A549 (cell line): ENCODE measurements at regions not wholly inside any gene's neighbourhood (a gene's known extent, or its start where the extent isn't known, plus 50 kb on each side); places are given as distances from the start of the nearest gene placed in this dataset.
"Not testable (repeated sequence)": the region's sequence is repeated elsewhere in the genome, so short reads cannot be mapped to it uniquely, and the experiment has no call there.

Experiments used
- ATAC-seq, 2 experiments: fragments of 200-7000 bp in 1 of 2; fragments of >200 bp in 1 of 2; cut with Nextera tagmentation in 1 of 2; cut with Tn5 transposase in 1 of 2; 3 replicates each; pipeline versions ENCODE4 v1.8.0 to v1.9.1; 2018 to 2020; ENCODE audit warnings: mild to moderate bottlenecking in 1 of 2, moderate library complexity in 1 of 2
- CTCF ChIA-PET: fragments of 300-600 bp; sonication (Branson Sonifier 250); formaldehyde crosslinking; extraction: SDS; loops from one replicate; lab custom pipeline; 2021; ENCODE audit warnings: antibody characterized with exemption, inconsistent platforms; lab: Yijun Ruan, JAX
- POLR2A ChIA-PET: fragments of 350-600 bp; formaldehyde crosslinking; extraction: SDS; loops from one replicate; lab custom pipeline; 2021; ENCODE audit warnings: antibody characterized with exemption, inconsistent platforms; lab: Yijun Ruan, JAX
- DNase-seq, 2 experiments: peaks; one replicate each; pipeline versions ENCODE4 v3.0.0 to v3.0.0-alpha.2; 2011 to 2016; ENCODE audit warnings: low read depth in 1 of 2, low spot score in 1 of 2
- FAIRE-seq: peaks from 2 replicates; lab custom pipeline; 2011; peaks lifted over from hg19 to GRCh38; lab: Jason Lieb, UNC
- H3K27ac ChIP-seq, 2 experiments: fragments of >200 bp; sonication (Bioruptor Twin); formaldehyde crosslinking; 3 replicates each; pipeline ENCODE4 v1.5.1; 2016 to 2017
- H3K4me1 ChIP-seq: fragments of >200 bp; sonication (Bioruptor Twin); formaldehyde crosslinking; 3 replicates; pipeline ENCODE4 v1.6.1; 2016
- H3K4me2 ChIP-seq: fragments of >200 bp; sonication (Bioruptor Twin); formaldehyde crosslinking; 3 replicates; pipeline ENCODE4 v1.6.1; 2016
- H3K4me3 ChIP-seq: fragments of >200 bp; sonication (Bioruptor Twin); formaldehyde crosslinking; 3 replicates; pipeline ENCODE4 v1.5.1; 2016
- H3K9me3 ChIP-seq: fragments of >200 bp; sonication (Bioruptor Twin); formaldehyde crosslinking; 3 replicates; pipeline ENCODE4 v1.6.1; 2016
- BHLHE40 ChIP-seq: IDR thresholded peaks from 2 replicates; pipeline ENCODE4 v1.6.1; 2012; ENCODE audit warnings: low read depth, low read length, inconsistent platforms
- CEBPB ChIP-seq, 2 experiments: fragments of >200 bp in 1 of 2; sonication (Bioruptor Twin) in 1 of 2; formaldehyde crosslinking in 1 of 2; IDR thresholded peaks; 2 replicates each; pipeline ENCODE4 v1.6.1; 2012 to 2016
- CHD2 ChIP-seq: fragments of 150-350 bp; IDR thresholded peaks from 2 replicates; pipeline ENCODE4 v1.6.1; 2014; ENCODE audit warnings: low read length; ENCODE audit not compliant: partially characterized antibody
- EHF ChIP-seq: fragments of 250-450 bp; sonication (Bioruptor Pico); IDR thresholded peaks from 2 replicates; pipeline ENCODE4 v1.5.0; 2020; ENCODE audit warnings: mild to moderate bottlenecking
- FOSL2 ChIP-seq, 2 experiments: fragments of 450-650 bp in 1 of 2; fragments of >200 bp in 1 of 2; sonication (Bioruptor Twin) in 1 of 2; formaldehyde crosslinking; IDR thresholded peaks; 2 replicates each; pipeline versions ENCODE4 v1.5.0 to v1.6.1; 2016 to 2020; ENCODE audit warnings: mild to moderate bottlenecking in 1 of 2, moderate library complexity in 1 of 2
- HDAC2 ChIP-seq: fragments of 200-600 bp; sonication (generic); IDR thresholded peaks from 2 replicates; pipeline ENCODE4 v1.6.1; 2016
- HOXB5 ChIP-seq: fragments of 250-450 bp; sonication (Bioruptor Pico); IDR thresholded peaks from 2 replicates; pipeline ENCODE4 v1.5.0; 2020; ENCODE audit warnings: mild to moderate bottlenecking, moderate library complexity
- MAFK ChIP-seq: fragments of 450-650 bp; IDR thresholded peaks from 2 replicates; pipeline ENCODE4 v1.6.1; 2014; ENCODE audit not compliant: partially characterized antibody
- MAZ ChIP-seq: fragments of 150-350 bp; IDR thresholded peaks from 2 replicates; pipeline ENCODE4 v1.6.1; 2014; ENCODE audit warnings: antibody characterized with exemption, low read depth, low read length, borderline replicate concordance
- MYC ChIP-seq: IDR thresholded peaks from 2 replicates; pipeline ENCODE4 v1.6.1; 2012; ENCODE audit warnings: mild to moderate bottlenecking, inconsistent platforms, low read length, improper control_type of control experiment, borderline replicate concordance
- POLR2AphosphoS2 ChIP-seq: conservative IDR thresholded peaks from 2 replicates; pipeline ENCODE4 v1.6.1; 2012; ENCODE audit warnings: low read length, improper control_type of control experiment, inconsistent platforms
- RARB ChIP-seq: fragments of 250-450 bp; sonication (Bioruptor Pico); IDR thresholded peaks from 2 replicates; pipeline ENCODE4 v1.8.0; 2021; ENCODE audit warnings: mild to moderate bottlenecking, moderate library complexity
- REST ChIP-seq: fragments of 200-600 bp; sonication (generic); IDR thresholded peaks from 2 replicates; pipeline ENCODE4 v1.6.1; 2016; ENCODE audit warnings: antibody characterized with exemption, mild to moderate bottlenecking, moderate library complexity
- RFX5 ChIP-seq: fragments of 450-650 bp; IDR thresholded peaks from 2 replicates; pipeline ENCODE4 v1.7.1; 2014; ENCODE audit warnings: antibody characterized with exemption, mild to moderate bottlenecking, moderate library complexity
- RNF2 ChIP-seq: fragments of 200-600 bp; sonication (generic); IDR thresholded peaks from 2 replicates; pipeline ENCODE4 v1.6.1; 2016; ENCODE audit warnings: low read depth, mild to moderate bottlenecking, antibody characterized with exemption, moderate library complexity, borderline replicate concordance
- USF2 ChIP-seq: fragments of 450-650 bp; IDR thresholded peaks from 2 replicates; pipeline ENCODE4 v1.6.1; 2014; ENCODE audit warnings: antibody characterized with exemption
- ZFP36 ChIP-seq: fragments of 450-650 bp; IDR thresholded peaks from 2 replicates; pipeline ENCODE4 v1.6.1; 2014; ENCODE audit warnings: borderline replicate concordance; ENCODE audit not compliant: partially characterized antibody
- ZNF302 ChIP-seq: fragments of 250-450 bp; sonication (Bioruptor Pico); IDR thresholded peaks from 2 replicates; pipeline ENCODE4 v1.9.0; 2021; ENCODE audit warnings: inconsistent platforms, mild to moderate bottlenecking, moderate library complexity
- WGBS: methylation state at CpG from one replicate; pipeline ENCODE4 v1.1.6; 2017; ENCODE audit errors: missing lambda C conversion rate; 5-methylcytosine and 5-hydroxymethylcytosine counted together
- TF ChIP-seq, protein P1 (sequence below): IDR thresholded peaks from 2 replicates; pipeline ENCODE4 v1.6.1; 2012

DNA sequence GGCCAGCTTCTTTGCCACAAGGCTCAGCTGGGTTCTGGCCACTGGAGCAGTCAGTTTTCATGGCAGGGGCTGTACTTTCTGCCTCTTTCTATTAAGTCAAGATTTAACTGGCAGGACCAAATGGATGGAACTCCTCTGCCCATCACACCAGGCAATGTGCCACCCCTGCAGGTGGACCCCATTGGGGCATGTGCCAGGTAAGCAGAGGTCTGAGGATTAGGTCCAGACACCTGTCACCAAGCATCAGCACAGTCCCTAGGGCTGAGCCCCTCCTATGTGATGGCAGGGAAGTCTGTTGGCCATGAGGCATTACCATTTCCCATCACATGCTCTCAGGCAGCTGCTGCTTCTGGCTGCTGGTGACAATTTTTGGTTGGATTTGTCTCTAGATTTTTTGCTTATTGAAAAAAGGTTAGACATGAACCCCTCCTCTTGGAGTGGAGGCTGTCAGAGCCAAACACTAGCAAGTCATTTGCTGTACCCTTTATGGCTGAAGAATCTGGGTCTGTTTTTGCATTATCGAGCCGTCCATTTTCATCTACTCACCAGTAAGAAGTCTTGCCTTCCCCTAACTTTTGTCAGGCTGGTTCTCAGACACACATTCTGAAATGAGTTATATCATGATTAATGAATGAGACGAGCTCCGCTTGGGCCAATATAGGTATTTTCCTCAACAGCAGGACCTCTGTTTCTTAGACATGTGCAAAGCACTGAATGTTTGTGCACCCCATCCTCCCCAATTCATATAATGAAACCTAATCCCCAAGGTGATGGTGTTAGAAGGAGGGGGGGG lies 328.0 kb downstream of the TSN start (continued):
- TF ChIP-seq RARB (no peak), BHLHE40 (no peak), CHD2 (no peak), ZNF302 (CRISPR knock-in tag) (no peak), RFX5 (no peak), FOSL2 (IDR thresholded peaks at IDR 0.05) (no peak), FOSL2 (CRISPR knock-in tag; IDR thresholded peaks at IDR 0.05) (no peak), HOXB5 (CRISPR knock-in tag) (no peak), CEBPB (IDR thresholded peaks at IDR 0.05) (no peak)

GRCh38 chr2:122085672-122086071 lies 330.2 kb downstream of the TSN start:
- POLR2A ChIA-PET, H3K4me2 ChIP-seq, DNase-seq, H3K4me3 ChIP-seq, H3K4me1 ChIP-seq, ATAC-seq, H3K27ac ChIP-seq, CTCF ChIA-PET, FAIRE-seq, H3K9me3 ChIP-seq: not testable (repeated sequence)

DNA sequence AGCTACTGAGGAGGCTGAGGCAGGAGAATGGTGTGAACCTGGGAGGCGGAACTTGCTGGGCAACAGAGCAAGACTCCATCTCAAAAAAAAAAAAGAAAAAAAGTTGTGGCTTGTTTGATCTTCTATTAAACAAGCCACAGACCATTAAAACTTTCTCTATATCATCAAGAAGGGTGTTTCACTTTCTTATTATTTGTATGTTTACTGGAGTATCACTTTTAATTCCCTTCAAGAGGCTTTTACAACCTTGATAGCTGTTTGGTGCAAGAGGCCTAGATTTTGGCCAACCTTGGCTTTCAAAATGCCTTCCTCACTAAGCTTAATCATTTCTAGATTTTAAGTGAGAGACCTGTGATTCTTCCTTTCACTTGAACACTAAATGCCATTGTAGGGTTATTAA lies 339.1 kb downstream of the TSN start:
- H3K27ac ChIP-seq: no peak overlapping the region
- TF ChIP-seq, protein P1, sequence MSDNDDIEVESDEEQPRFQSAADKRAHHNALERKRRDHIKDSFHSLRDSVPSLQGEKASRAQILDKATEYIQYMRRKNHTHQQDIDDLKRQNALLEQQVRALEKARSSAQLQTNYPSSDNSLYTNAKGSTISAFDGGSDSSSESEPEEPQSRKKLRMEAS: no peak
- TF ChIP-seq POLR2AphosphoS2: no peak
- no peak for TF ChIP-seq MAFK
- TF ChIP-seq FOSL2 (IDR thresholded peaks at IDR 0.05): no peak
- TF ChIP-seq FOSL2 (CRISPR knock-in tag; IDR thresholded peaks at IDR 0.05): no peak
- no peak for TF ChIP-seq RNF2
- no peak for TF ChIP-seq MYC
- no peak for TF ChIP-seq ZFP36
- TF ChIP-seq HDAC2: no peak
- TF ChIP-seq USF2: no peak
- TF ChIP-seq MAZ: no peak
- TF ChIP-seq REST: no peak
- no peak for TF ChIP-seq EHF (CRISPR knock-in tag)
- CTCF ChIA-PET: no interaction called here
- 87% methylated on average over 1 of the region's 1 CpG for WGBS
- no peaks in the 10 kb centered on the region for H3K4me1 ChIP-seq
- ATAC-seq: no peak
- no peak overlapping the region for H3K4me3 ChIP-seq
- DNase-seq: no peak
- no peaks in the 10 kb centered on the region for H3K9me3 ChIP-seq
- no peak for FAIRE-seq
- POLR2A ChIA-PET: no interaction called here
- H3K4me2 ChIP-seq: no peak overlapping the region
